Esophagus muscularis mucosa (tissue), 4 donors: ENCODE measurements at regions not wholly inside any gene's neighbourhood (a gene's known extent, or its start where the extent isn't known, plus 50 kb on each side); places are given as distances from the start of the nearest gene placed in this dataset.

ENCODE experiments used
- DNase-seq: peaks from one replicate; pipeline ENCODE4 v3.0.0-alpha.2; 2017; ENCODE audit errors: extremely low spot score
- H3K27ac ChIP-seq, 4 donors: fragments of 200-600 bp; sonication (generic); replicated peaks in 1 of 4; 1 replicate in 3 of 4; 2 replicates in 1 of 4; pipeline ENCODE4 v1.5.1; 2016 to 2019; ENCODE audit warnings: mild to moderate bottlenecking in 1 of 4
- H3K27me3 ChIP-seq, 4 donors: fragments of 200-600 bp; sonication (generic); one replicate each; pipeline versions ENCODE4 v1.5.1 to v1.6.0; 2016 to 2019
- H3K36me3 ChIP-seq, 4 donors: fragments of 200-600 bp; sonication (generic); one replicate each; pipeline ENCODE4 v1.5.1; 2016 to 2019
- H3K4me1 ChIP-seq, 4 donors: fragments of 200-600 bp; sonication (generic); one replicate each; pipeline ENCODE4 v1.5.1; 2016 to 2019
- H3K4me3 ChIP-seq, 4 donors: fragments of 200-600 bp; sonication (generic); 1 replicate in 2 of 4; 2 replicates in 2 of 4; pipeline ENCODE4 v1.5.1; 2016 to 2019; ENCODE audit warnings: mild to moderate bottlenecking in 4 of 4, moderate library complexity in 1 of 4
- H3K9me3 ChIP-seq, 4 donors: fragments of 200-600 bp; sonication (generic); 1 replicate in 3 of 4; 2 replicates in 1 of 4; pipeline ENCODE4 v1.5.1; 2016 to 2019
- EP300 ChIP-seq: sonication (generic); formaldehyde crosslinking; IDR thresholded peaks from one replicate; pipeline ENCODE4 v1.6.1; 2017; ENCODE audit warnings: antibody characterized with exemption
- POLR2A ChIP-seq: fragments of 450-650 bp; IDR thresholded peaks from one replicate; pipeline ENCODE4 v1.6.1; 2017; ENCODE audit warnings: antibody characterized with exemption, moderate library complexity, mild to moderate bottlenecking, low read depth
- POLR2AphosphoS5 ChIP-seq, 2 donors: sonication (generic); formaldehyde crosslinking; IDR thresholded peaks; one replicate each; pipeline ENCODE4 v1.6.1; 2017; ENCODE audit warnings: antibody characterized with exemption in 2 of 2
- WGBS: methylation state at CpG from one replicate; pipeline ENCODE4 v1.1.5; 2018; 5-methylcytosine and 5-hydroxymethylcytosine counted together
- intact Hi-C: fragments of 100-400 bp; cut with DNase I; formaldehyde crosslinking; loops from one replicate; pipeline ENCODE4 v1.15.1; 2023
- TF ChIP-seq, protein P1 (sequence below), 3 experiments: fragments of 200-600 bp in 2 of 3; fragments of 450-650 bp in 1 of 3; sonication (generic) in 2 of 3; IDR thresholded peaks; one replicate each; pipeline ENCODE4 v1.5.1; 2017 to 2019; ENCODE audit warnings: antibody characterized with exemption in 3 of 3, mild to moderate bottlenecking in 2 of 3, moderate library complexity in 1 of 3

DNA sequence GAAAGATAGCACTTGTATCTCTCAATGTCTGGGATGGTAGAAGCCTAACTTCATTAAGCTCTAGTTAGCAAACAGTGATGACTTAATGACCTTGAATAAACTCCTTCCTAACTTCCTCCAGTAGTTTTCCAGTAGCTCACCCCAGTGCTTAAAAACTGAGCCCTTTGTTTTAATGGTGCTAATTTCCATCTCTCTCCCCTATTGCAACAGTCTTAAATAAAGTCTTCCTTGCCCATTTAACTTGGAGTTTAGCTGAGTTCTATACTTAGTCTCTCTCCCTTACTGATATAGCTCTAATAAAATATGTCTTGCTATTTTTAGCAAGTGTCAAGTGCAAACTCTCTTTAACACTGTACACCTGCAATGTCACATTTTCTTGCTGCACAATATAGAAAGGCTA is 267.0 kb downstream of the CCDC85A start:
- TF ChIP-seq, protein P1, sequence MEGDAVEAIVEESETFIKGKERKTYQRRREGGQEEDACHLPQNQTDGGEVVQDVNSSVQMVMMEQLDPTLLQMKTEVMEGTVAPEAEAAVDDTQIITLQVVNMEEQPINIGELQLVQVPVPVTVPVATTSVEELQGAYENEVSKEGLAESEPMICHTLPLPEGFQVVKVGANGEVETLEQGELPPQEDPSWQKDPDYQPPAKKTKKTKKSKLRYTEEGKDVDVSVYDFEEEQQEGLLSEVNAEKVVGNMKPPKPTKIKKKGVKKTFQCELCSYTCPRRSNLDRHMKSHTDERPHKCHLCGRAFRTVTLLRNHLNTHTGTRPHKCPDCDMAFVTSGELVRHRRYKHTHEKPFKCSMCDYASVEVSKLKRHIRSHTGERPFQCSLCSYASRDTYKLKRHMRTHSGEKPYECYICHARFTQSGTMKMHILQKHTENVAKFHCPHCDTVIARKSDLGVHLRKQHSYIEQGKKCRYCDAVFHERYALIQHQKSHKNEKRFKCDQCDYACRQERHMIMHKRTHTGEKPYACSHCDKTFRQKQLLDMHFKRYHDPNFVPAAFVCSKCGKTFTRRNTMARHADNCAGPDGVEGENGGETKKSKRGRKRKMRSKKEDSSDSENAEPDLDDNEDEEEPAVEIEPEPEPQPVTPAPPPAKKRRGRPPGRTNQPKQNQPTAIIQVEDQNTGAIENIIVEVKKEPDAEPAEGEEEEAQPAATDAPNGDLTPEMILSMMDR (IDR thresholded peaks at IDR 0.05): no peak
- TF ChIP-seq POLR2AphosphoS5 (IDR thresholded peaks at IDR 0.05) (no peak), EP300 (no peak), POLR2A (no peak)
- H3K36me3 ChIP-seq: no peaks in the 10 kb centered on the region
- H3K4me3 ChIP-seq: no peak overlapping the region
- no peaks in the 10 kb centered on the region for H3K27me3 ChIP-seq
- intact Hi-C loops: no loop called here
- no peak for DNase-seq
- H3K4me1 ChIP-seq: no peaks in the 10 kb centered on the region
- H3K27ac ChIP-seq: no peak overlapping the region
- H3K9me3 ChIP-seq: peaks cover 0 to 5% (median 0%) of the 10 kb centered on the region in 4 donors

DNA sequence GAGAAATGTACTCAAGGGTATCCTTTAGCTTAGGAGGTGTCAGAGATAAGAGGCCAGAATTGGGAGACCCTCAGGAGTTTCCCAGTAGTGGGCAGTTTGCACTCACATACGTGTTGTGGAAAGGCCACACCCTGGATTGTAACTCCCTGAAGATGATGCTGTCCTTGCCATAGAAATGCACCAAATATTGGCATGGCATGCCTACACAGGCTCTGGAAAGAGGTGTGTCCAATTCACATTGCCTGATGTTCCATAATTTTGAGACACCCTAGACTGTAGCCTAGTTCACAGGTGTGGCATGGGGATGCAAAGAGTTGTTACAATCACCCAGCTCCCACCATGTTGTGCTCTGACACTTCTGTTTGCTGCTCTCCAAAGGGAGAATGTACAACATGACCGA is 271.9 kb downstream of the CCDC85A start:
- no peaks in the 10 kb centered on the region for H3K36me3 ChIP-seq
- H3K9me3 ChIP-seq: peaks cover 0 to 3% (median 0%) of the 10 kb centered on the region in 4 donors
- no peak for TF ChIP-seq POLR2A
- TF ChIP-seq EP300: no peak
- no peak for TF ChIP-seq POLR2AphosphoS5 (IDR thresholded peaks at IDR 0.05)
- TF ChIP-seq, protein P1 (IDR thresholded peaks at IDR 0.05): no peak
- no peak for DNase-seq
- no peaks in the 10 kb centered on the region for H3K27me3 ChIP-seq
- WGBS: 81% methylated on average over 2 of the region's 2 CpGs
- intact Hi-C loops: no loop called here
- H3K27ac ChIP-seq: no peak overlapping the region
- H3K4me3 ChIP-seq: no peak overlapping the region
- no peaks in the 10 kb centered on the region for H3K4me1 ChIP-seq

DNA sequence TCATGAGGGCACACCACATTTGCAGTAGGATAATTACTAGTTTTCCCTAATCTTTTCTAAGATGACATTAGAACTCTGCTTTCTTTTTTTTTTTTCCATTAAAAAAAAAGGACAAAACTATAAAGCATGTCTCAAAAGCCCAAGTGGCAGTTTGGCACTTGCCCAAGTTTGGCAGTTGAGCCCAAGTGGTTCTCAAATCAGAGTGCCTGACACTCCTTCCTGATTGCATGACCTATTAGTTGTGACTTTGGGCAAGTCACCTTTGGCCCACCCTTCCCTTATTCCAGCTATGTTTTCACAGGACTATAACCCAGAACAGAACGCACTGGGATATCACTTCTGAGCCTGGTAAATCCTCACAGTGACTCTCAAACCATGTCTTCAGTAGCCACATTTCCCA is 273.0 kb downstream of the CCDC85A start:
- TF ChIP-seq POLR2AphosphoS5 (IDR thresholded peaks at IDR 0.05): no peak
- TF ChIP-seq EP300: no peak
- TF ChIP-seq, protein P1 (IDR thresholded peaks at IDR 0.05): no peak
- no peak for TF ChIP-seq POLR2A
- no peaks in the 10 kb centered on the region for H3K36me3 ChIP-seq
- H3K4me3 ChIP-seq: no peak overlapping the region
- 91% methylated on average over 1 of the region's 1 CpG for WGBS
- peaks cover 0 to 2% (median 0%) of the 10 kb centered on the region in 4 donors for H3K9me3 ChIP-seq
- no peak for DNase-seq
- no peaks in the 10 kb centered on the region for H3K4me1 ChIP-seq
- no peak overlapping the region for H3K27ac ChIP-seq
- no peaks in the 10 kb centered on the region for H3K27me3 ChIP-seq
- intact Hi-C loops: no loop called here

DNA sequence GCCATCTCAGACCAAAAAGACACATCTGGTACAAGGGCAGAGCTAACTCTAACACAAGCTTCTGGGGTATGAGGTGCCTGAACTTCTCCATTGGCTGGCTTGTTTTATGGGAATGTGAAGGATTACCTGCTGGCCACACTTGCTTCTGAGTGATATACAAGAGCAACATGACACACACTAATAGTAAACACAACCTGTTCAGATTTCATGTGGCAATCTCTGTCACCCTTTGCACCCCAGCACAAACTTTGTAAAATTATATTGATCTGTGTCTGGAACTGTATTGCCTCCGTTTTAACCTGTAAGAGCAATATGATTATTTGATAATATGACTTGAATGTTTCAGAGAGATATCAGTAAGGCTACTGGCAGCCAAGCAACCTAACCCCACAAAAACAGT is 276.7 kb downstream of the CCDC85A start:
- Histone ChIP-seq H3K27me3 (peaks cover 0 to 6% (median 0%) of the 10 kb centered on the region in 4 donors), H3K9me3 (peaks cover 0 to 6% (median 2%) of the 10 kb centered on the region in 4 donors), H3K36me3 (no peaks in the 10 kb centered on the region), H3K4me3 (no peak overlapping the region), H3K27ac (no peak overlapping the region), H3K4me1 (no peaks in the 10 kb centered on the region)
- WGBS: 88% methylated on average over 1 of the region's 1 CpG
- intact Hi-C loops: no loop called here
- TF ChIP-seq, protein P1 (IDR thresholded peaks at IDR 0.05): no peak
- TF ChIP-seq POLR2AphosphoS5 (IDR thresholded peaks at IDR 0.05) (no peak), POLR2A (no peak), EP300 (no peak)
- no peak for DNase-seq

DNA sequence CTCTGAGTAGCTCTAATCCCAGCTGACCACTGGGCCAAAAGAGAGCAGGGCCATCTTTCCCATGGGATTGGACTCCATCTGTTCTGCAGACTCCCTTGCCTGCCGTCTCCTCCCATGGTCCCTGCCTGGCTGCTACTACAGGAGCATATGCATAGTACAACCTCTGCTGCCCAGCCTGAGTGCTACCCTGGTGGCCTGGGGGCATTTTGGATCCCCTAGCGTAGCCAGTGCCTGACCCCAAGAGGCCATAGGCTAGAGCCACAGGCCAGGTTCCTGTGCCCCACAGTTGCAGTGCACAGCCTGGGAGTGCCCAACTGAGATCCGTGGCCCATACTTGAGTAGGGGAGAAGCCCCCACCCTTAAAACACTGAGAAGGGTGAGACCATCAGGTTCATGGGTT is 280.3 kb downstream of the CCDC85A start:
- no peak overlapping the region for H3K27ac ChIP-seq
- H3K27me3 ChIP-seq: peaks cover 0 to 6% (median 0%) of the 10 kb centered on the region in 4 donors
- TF ChIP-seq POLR2AphosphoS5 (IDR thresholded peaks at IDR 0.05) (no peak), POLR2A (no peak), EP300 (no peak)
- TF ChIP-seq, protein P1 (IDR thresholded peaks at IDR 0.05): no peak
- H3K9me3 ChIP-seq: peaks cover 0 to 10% (median 2%) of the 10 kb centered on the region in 4 donors
- DNase-seq: no peak
- intact Hi-C loops: no loop called here
- H3K4me3 ChIP-seq: no peak overlapping the region
- no peaks in the 10 kb centered on the region for H3K4me1 ChIP-seq
- 91% methylated on average over 3 of the region's 3 CpGs for WGBS
- H3K36me3 ChIP-seq: no peaks in the 10 kb centered on the region
